KMS-11 (cell line): ENCODE measurements at regions not wholly inside any gene's neighbourhood (a gene's known extent, or its start where the extent isn't known, plus 50 kb on each side); places are given as distances from the start of the nearest gene placed in this dataset.
A peak's percentile ranks its signal among the peaks of the same experiment; 100 is the strongest.

Experiments used
- H2AFZ ChIP-seq: fragments of 200-600 bp; sonication (generic); 2 replicates; pipeline ENCODE4 v1.6.1; 2016; ENCODE audit warnings: antibody characterized with exemption, mixed run types, low read depth
- H3K27ac ChIP-seq: fragments of 200-600 bp; sonication (generic); 2 replicates; pipeline ENCODE4 v1.6.1; 2016; ENCODE audit warnings: mild to moderate bottlenecking, mixed run types
- H3K27me3 ChIP-seq: fragments of 200-600 bp; sonication (generic); 2 replicates; pipeline ENCODE4 v1.6.1; 2017; ENCODE audit warnings: mild to moderate bottlenecking, low read depth, mixed run types, moderate library complexity; ENCODE audit not compliant: insufficient read depth
- H3K36me3 ChIP-seq: fragments of 200-600 bp; sonication (generic); 2 replicates; pipeline ENCODE4 v1.6.1; 2017; ENCODE audit warnings: mild to moderate bottlenecking, mixed run types; ENCODE audit not compliant: insufficient read depth
- H3K4me1 ChIP-seq: fragments of 200-600 bp; sonication (generic); 2 replicates; pipeline ENCODE4 v1.6.1; 2016; ENCODE audit warnings: mild to moderate bottlenecking, low read depth, mixed run types; ENCODE audit not compliant: poor library complexity, severe bottlenecking
- H3K4me2 ChIP-seq: fragments of 200-600 bp; sonication (generic); 2 replicates; pipeline ENCODE4 v1.7.0; 2016; ENCODE audit warnings: mild to moderate bottlenecking, mixed run types
- H3K4me3 ChIP-seq: fragments of 200-600 bp; sonication (generic); IDR thresholded peaks from 2 replicates; pipeline ENCODE4 v1.6.1; 2017; ENCODE audit warnings: low read depth, low read length, mixed read lengths; ENCODE audit not compliant: insufficient read depth
- H3K79me2 ChIP-seq: fragments of 200-600 bp; sonication (generic); 2 replicates; pipeline ENCODE4 v1.6.1; 2016; ENCODE audit warnings: low read depth, mixed run types; ENCODE audit not compliant: insufficient read depth
- H3K9ac ChIP-seq: fragments of 200-600 bp; sonication (generic); 2 replicates; pipeline ENCODE4 v1.6.1; 2016; ENCODE audit warnings: mild to moderate bottlenecking, mixed run types
- H4K20me1 ChIP-seq: fragments of 200-600 bp; sonication (generic); 2 replicates; pipeline ENCODE4 v1.6.1; 2016; ENCODE audit warnings: mild to moderate bottlenecking, mixed run types; ENCODE audit not compliant: insufficient read depth
- CTCF ChIP-seq: fragments of 200-600 bp; sonication (generic); conservative IDR thresholded peaks from 2 replicates; pipeline ENCODE4 v1.6.1; 2017; ENCODE audit warnings: low read depth, mild to moderate bottlenecking, antibody characterized with exemption, low read length, moderate library complexity, mixed read lengths

GRCh38 chr3:102674284-102674683, 239.5 kb downstream of the ZPLD1 start:
- Histone ChIP-seq H3K9ac (no peak overlapping the region), H2AFZ (no peak overlapping the region), H3K4me2 (no peak overlapping the region), H3K4me1 (peaks cover 48% of the 10 kb centered on the region), H3K79me2 (no peaks in the 10 kb centered on the region), H3K4me3 (peak overlapping the region; percentile 59), H3K27me3 (no peaks in the 10 kb centered on the region), H3K27ac (no peak overlapping the region), H4K20me1 (no peaks in the 10 kb centered on the region), H3K36me3 (no peaks in the 10 kb centered on the region)
- no peak for TF ChIP-seq CTCF

GRCh38 chr3:102676424-102676823, 241.6 kb downstream of the ZPLD1 start:
- no peak overlapping the region; the same call in 1 of the 2 replicates for H3K27ac ChIP-seq

GRCh38 chr3:102682741-102683140, 247.9 kb downstream of the ZPLD1 start:
- Histone ChIP-seq H3K4me3 (no peak overlapping the region), H3K4me1 (peaks cover 9% of the 10 kb centered on the region), H3K27me3 (no peaks in the 10 kb centered on the region), H3K9ac (no peak overlapping the region), H3K27ac (no peak overlapping the region), H3K79me2 (no peaks in the 10 kb centered on the region), H4K20me1 (no peaks in the 10 kb centered on the region), H3K4me2 (no peak overlapping the region), H3K36me3 (no peaks in the 10 kb centered on the region), H2AFZ (no peak overlapping the region)
- no peak for TF ChIP-seq CTCF

More at GRCh38 chr3:102676424-102676823, 241.6 kb downstream of the ZPLD1 start:
- Histone ChIP-seq H4K20me1 (no peaks in the 10 kb centered on the region), H2AFZ (no peak overlapping the region), H3K36me3 (no peaks in the 10 kb centered on the region), H3K4me2 (peak overlapping the region; percentile 73), H3K79me2 (no peaks in the 10 kb centered on the region), H3K9ac (no peak overlapping the region), H3K27me3 (no peaks in the 10 kb centered on the region), H3K4me3 (no peak overlapping the region), H3K4me1 (peaks cover 57% of the 10 kb centered on the region)
- TF ChIP-seq CTCF, result no peak

- no peak for TF ChIP-seq CTCF
- Histone ChIP-seq H4K20me1 (no peaks in the 10 kb centered on the region), H3K4me1 (peaks cover 5% of the 10 kb centered on the region), H3K27me3 (no peaks in the 10 kb centered on the region), H3K4me3 (no peak overlapping the region), H3K4me2 (no peak overlapping the region), H3K36me3 (no peaks in the 10 kb centered on the region), H3K9ac (no peak overlapping the region), H3K79me2 (no peaks in the 10 kb centered on the region), H2AFZ (no peak overlapping the region), H3K27ac (no peak overlapping the region)
Measured at GRCh38 chr3:102686792-102687191, 252.0 kb downstream of the ZPLD1 start.
